Activated CD4-positive, alpha-beta memory T cell treated with anti-CD3 and anti-CD28 coated beads, Interleukin-2, amount 10 ng/mL, durations not matched to agents 7 days and 5 days (primary cell): ENCODE measurements at regions not wholly inside any gene's neighbourhood (a gene's known extent, or its start where the extent isn't known, plus 50 kb on each side); places are given as distances from the start of the nearest gene placed in this dataset.

Experiments used
- CTCF ChIA-PET: fragments of 350-600 bp; sonication (Branson Sonifier 250); formaldehyde crosslinking; loops from one replicate; lab custom pipeline; 2021; ENCODE audit warnings: antibody characterized with exemption, inconsistent platforms; lab: Charles Lee
- POLR2A ChIA-PET: fragments of 350-600 bp; sonication (Branson Sonifier 250); formaldehyde crosslinking; loops from one replicate; lab custom pipeline; 2021; ENCODE audit warnings: antibody characterized with exemption; lab: Charles Lee
- DNase-seq: peaks from one replicate; pipeline ENCODE4 v3.0.0-alpha.2; 2020
- H3K27ac Mint-ChIP-seq: one replicate; pipeline ENCODE4 v1.8.0; 2021; ENCODE audit warnings: mild to moderate bottlenecking, mixed read lengths
- H3K27me3 Mint-ChIP-seq: one replicate; pipeline ENCODE4 v1.8.0; 2021; ENCODE audit warnings: mixed read lengths
- H3K36me3 Mint-ChIP-seq: one replicate; pipeline ENCODE4 v1.8.0; 2021; ENCODE audit warnings: low read depth, mixed read lengths
- H3K4me1 Mint-ChIP-seq: one replicate; pipeline ENCODE4 v1.8.0; 2021; ENCODE audit warnings: mixed read lengths
- H3K4me3 Mint-ChIP-seq: one replicate; pipeline ENCODE4 v1.8.0; 2021; ENCODE audit warnings: mild to moderate bottlenecking, mixed read lengths
- H3K9me3 Mint-ChIP-seq: one replicate; pipeline ENCODE4 v1.8.0; 2021; ENCODE audit warnings: mixed read lengths

DNA sequence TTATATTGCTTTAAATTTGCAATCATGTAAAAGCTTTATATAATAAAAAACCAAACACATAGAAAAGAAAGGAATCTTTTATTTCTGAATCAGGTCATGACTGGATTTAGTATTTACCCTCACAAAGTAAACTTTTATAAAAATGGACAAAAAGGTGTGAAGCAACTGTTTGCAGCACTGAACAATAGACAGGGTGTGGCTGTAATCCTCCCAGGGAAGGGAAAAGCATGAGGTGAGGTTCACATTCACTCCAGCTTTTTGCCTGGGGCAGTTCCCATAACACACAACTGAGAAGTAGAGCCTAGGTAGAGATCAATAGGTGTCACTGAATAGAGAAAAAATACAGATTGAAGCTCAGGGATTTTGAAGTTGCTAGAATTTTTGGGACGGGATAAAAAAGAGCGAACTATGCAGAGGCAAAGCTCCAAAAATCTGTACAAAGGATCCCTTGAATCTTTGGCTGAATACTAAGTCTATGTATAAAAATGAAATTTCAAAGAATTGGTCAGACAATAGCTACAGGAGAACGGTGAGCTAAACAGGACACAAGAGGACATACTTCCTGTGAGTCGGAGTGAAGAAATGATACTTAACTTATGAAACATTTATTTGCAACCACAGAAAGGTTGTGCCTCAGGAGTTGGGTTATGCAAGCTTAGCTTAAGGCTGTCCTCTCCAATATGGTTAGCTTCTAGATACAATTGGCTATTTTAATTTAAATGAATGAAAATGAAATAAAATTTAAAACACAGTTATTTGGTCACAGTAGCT, 162.0 kb upstream of the ZP4 start:
- ChIA-PET CTCF (interaction anchor here (0.6 kb wide), 1 partner anchor 751 kb away, joined by 3 read pairs; no protein-coding TSS in a partner anchor), POLR2A (no interaction called here)
- no peak overlapping the region for H3K4me3 Mint-ChIP-seq
- H3K27ac Mint-ChIP-seq: no peak overlapping the region
- no peaks in the 10 kb centered on the region for H3K4me1 Mint-ChIP-seq
- no peaks in the 10 kb centered on the region for H3K36me3 Mint-ChIP-seq
- H3K9me3 Mint-ChIP-seq: peaks cover 5% of the 10 kb centered on the region
- H3K27me3 Mint-ChIP-seq: no peaks in the 10 kb centered on the region
- no peak for DNase-seq

DNA sequence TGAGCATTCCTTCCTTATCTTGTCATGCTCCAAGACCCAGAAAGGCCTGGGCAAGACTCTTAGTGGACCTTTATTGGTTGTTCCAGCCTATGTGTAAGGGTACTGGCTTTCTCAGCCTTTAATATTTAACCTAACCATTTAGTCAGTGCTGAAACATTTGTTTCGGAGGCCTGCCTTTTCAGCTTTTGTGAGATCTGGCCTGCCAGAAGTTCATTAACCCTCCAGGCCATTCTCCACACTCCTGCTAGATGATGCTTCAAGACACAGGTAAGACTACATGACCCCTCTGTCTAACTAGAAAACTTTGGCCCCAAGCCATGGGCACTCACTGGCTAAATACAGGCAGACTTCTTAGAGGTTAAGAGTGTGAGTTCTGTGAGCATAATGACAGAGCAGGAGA, 138.4 kb upstream of the ZP4 start:
- DNase-seq: no peak
- no peaks in the 10 kb centered on the region for H3K36me3 Mint-ChIP-seq

DNA sequence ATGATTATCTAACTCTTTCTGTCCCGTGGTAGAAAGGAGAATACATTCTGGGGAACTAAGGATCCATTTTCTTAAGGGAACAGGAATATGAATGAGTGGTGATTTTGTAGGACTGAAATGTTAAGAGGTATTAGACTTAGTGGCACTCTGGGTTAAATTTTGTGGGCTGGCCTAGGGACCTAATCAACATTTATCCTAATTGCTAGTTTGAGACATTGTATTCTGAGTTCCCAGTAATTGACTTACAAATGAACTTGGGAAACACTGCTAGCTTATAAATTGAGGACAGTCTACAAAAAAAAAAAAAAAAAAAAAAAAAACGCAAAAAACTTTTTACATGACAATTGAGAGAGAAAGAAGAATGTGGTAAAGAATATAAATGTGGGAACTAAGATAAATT, 136.6 kb upstream of the ZP4 start:
- Mint-ChIP-seq H3K4me3 (no peak overlapping the region), H3K9me3 (peaks cover 10% of the 10 kb centered on the region), H3K4me1 (no peaks in the 10 kb centered on the region), H3K27me3 (no peaks in the 10 kb centered on the region), H3K27ac (no peak overlapping the region), H3K36me3 (no peaks in the 10 kb centered on the region)
- POLR2A ChIA-PET: no interaction called here
- no peak for DNase-seq
- CTCF ChIA-PET: no interaction called here

More for the DNA sequence above, 138.4 kb upstream of the ZP4 start:
- Mint-ChIP-seq H3K4me3 (no peak overlapping the region), H3K4me1 (no peaks in the 10 kb centered on the region), H3K9me3 (peaks cover 20% of the 10 kb centered on the region), H3K27me3 (no peaks in the 10 kb centered on the region), H3K27ac (no peak overlapping the region)
- CTCF ChIA-PET: no interaction called here
- POLR2A ChIA-PET: no interaction called here

DNA sequence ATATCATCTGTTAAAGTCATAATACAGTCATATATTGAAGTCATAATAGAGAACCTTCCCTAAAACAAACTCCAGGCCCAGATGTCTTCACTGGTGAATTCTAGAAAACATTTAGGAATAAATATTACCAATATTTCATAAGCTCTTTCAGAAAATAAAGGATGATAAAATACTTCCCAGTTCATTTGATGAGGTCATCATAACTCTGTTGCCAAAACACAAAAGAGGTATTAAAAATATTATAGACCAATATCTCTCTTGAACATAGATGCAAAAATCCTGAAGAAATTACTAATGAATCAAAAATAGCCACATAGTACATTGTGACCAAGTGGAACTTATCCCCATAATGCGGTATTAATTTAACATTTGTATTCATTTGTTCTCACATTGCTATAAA, 132.4 kb upstream of the ZP4 start:
- H3K9me3 Mint-ChIP-seq: peaks cover 2% of the 10 kb centered on the region
- DNase-seq: no peak
- POLR2A ChIA-PET: no interaction called here
- H3K27me3 Mint-ChIP-seq: no peaks in the 10 kb centered on the region
- no peak overlapping the region for H3K27ac Mint-ChIP-seq
- H3K4me1 Mint-ChIP-seq: no peaks in the 10 kb centered on the region
- no peak overlapping the region for H3K4me3 Mint-ChIP-seq
- CTCF ChIA-PET: no interaction called here
- H3K36me3 Mint-ChIP-seq: no peaks in the 10 kb centered on the region

DNA sequence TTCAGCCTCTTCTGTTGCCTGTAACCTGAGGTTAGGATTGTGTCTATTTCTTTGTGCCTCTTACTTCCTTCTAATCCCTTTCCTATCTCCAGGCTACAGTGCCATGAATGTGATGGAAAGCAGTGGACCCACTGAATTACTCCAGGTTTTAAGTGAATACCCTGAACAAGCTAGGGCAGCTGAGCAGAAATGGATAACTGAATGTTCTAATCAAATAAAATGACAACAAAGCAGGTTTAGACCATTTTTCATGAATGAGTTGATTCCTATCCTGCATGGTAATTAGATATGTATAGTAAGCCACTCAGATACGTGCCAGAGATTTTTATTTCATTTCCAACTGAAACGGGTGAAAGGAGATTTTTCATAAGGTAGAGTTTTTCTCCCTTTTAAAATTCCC, 127.5 kb upstream of the ZP4 start:
- ChIA-PET CTCF (no interaction called here), POLR2A (no interaction called here)
- Mint-ChIP-seq H3K27ac (no peak overlapping the region), H3K9me3 (peaks cover 7% of the 10 kb centered on the region), H3K27me3 (no peaks in the 10 kb centered on the region), H3K4me1 (no peaks in the 10 kb centered on the region), H3K4me3 (no peak overlapping the region), H3K36me3 (no peaks in the 10 kb centered on the region)
- no peak for DNase-seq

DNA sequence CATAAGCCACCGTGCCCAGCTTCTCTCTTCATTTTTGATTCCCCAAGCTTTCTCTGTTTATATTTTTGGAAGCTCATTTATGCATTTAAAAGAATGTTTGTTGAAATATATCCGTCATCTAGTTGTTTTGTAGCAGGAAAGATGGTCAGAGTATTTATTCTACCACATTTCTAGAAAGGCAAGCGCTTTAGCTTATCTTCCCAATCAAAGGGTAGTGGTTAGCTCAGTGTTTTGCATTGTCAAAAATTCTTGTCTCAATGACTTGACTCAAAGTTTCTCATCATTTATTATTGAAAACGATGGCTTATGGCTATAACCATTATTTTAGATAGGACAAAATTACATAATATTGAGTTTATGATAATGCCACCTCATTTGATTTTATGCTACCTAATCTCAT, 116.1 kb upstream of the ZP4 start:
- POLR2A ChIA-PET: no interaction called here
- H3K9me3 Mint-ChIP-seq: peaks cover under 1% of the 10 kb centered on the region
- DNase-seq: no peak
- no peaks in the 10 kb centered on the region for H3K4me1 Mint-ChIP-seq
- H3K4me3 Mint-ChIP-seq: no peak overlapping the region
- CTCF ChIA-PET: no interaction called here
- no peaks in the 10 kb centered on the region for H3K36me3 Mint-ChIP-seq
- H3K27ac Mint-ChIP-seq: no peak overlapping the region
- H3K27me3 Mint-ChIP-seq: no peaks in the 10 kb centered on the region

DNA sequence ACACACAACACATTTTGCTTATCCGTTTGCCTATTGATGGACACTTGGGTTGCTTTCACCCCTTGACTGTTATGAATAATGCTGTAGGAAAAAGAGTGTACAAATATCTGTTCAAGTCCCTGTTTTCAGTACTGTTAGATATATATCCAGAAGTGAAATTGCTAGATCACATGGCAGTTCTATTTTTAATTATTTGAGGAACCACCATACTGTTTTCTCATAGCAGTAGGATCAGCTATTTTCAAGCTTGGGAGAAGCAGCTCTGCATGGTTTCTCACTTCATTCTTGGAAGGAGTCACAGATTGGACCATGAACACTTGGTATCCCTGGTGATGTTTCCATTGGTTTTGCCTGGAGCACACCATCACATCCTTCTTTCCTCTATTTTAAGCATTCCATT, 114.4 kb upstream of the ZP4 start:
- POLR2A ChIA-PET: no interaction called here
- Mint-ChIP-seq H3K36me3 (no peaks in the 10 kb centered on the region), H3K4me1 (no peaks in the 10 kb centered on the region), H3K27ac (no peak overlapping the region), H3K4me3 (no peak overlapping the region), H3K27me3 (no peaks in the 10 kb centered on the region), H3K9me3 (no peaks in the 10 kb centered on the region)
- CTCF ChIA-PET: no interaction called here
- DNase-seq: no peak

DNA sequence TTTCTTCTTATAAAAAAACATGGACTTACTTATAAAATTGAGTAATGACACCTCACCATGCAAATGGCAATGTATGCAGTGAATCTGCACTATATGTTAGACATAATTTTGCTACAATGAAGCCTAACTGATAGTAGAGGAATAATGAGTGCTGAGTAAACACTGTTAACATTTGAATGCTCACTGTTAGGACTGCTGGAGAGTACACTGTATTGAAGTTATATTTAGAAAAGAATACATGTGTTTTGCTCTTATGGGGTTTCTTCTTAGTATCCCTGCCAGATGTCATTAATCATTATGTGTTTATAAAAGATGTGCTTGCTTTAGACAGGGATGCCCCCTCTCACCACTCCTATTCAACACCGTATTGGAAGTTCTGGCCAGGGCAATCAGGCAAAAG, 111.1 kb upstream of the ZP4 start:
- Mint-ChIP-seq H3K4me3 (no peak overlapping the region), H3K27ac (no peak overlapping the region), H3K9me3 (no peaks in the 10 kb centered on the region), H3K36me3 (no peaks in the 10 kb centered on the region), H3K27me3 (no peaks in the 10 kb centered on the region), H3K4me1 (no peaks in the 10 kb centered on the region)
- ChIA-PET CTCF (no interaction called here), POLR2A (no interaction called here)
- DNase-seq: no peak

DNA sequence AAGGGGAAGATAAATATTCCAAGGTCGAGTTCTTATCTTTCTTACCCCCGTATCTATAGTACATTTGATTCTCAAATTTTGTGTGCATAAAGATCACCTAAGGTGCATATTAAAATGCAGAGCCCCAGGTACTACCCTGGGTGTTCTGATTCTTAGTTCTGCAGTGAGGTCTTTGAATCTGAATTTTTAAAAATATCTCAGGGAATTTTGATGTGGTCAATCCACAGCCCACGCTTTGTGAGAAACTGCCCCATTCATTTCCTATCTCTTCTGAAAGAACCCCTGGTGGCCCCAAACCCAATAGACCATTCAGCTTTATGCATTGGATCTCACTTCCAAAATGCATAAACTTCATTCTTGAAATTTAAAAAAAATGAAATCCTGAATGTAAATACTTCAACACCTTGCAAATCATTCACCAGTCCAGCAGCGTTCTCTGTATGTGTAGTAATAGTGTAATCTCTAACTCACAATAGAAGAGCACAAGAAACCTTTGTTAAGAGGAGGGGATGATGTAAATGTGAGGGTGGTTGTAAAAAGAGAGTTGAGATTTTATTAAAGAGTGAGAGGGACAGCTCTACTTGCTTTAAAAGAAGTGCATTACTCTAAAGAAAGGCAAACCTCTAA, 108.8 kb upstream of the ZP4 start:
- Mint-ChIP-seq H3K4me1 (no peaks in the 10 kb centered on the region), H3K27me3 (no peaks in the 10 kb centered on the region), H3K4me3 (no peak overlapping the region), H3K36me3 (no peaks in the 10 kb centered on the region), H3K9me3 (no peaks in the 10 kb centered on the region), H3K27ac (no peak overlapping the region)
- CTCF ChIA-PET: no interaction called here
- no peak for DNase-seq
- POLR2A ChIA-PET: no interaction called here

DNA sequence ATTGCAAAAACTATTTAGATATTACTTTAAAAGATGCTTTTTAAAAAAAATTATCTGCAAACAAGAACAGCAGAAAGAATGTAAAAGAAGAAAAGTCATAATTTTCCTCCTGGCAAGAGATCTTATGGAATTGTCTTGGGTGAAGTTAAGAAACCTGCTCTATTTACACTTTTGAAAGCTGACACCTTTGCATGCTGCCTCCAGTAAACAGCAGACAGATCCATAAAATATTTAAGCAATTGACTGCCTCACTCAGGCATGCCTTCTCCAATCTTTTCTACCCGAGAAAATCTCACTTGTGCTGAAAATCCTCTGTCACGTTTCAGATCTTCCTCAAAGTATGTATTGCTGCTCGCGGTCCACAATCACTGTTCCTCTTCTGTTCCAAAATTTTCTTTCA, 107.9 kb upstream of the ZP4 start:
- no peak overlapping the region for H3K27ac Mint-ChIP-seq
- no peak overlapping the region for H3K4me3 Mint-ChIP-seq
- ChIA-PET POLR2A (no interaction called here), CTCF (no interaction called here)
- no peaks in the 10 kb centered on the region for H3K27me3 Mint-ChIP-seq
- no peaks in the 10 kb centered on the region for H3K36me3 Mint-ChIP-seq
- H3K4me1 Mint-ChIP-seq: no peaks in the 10 kb centered on the region
- no peak for DNase-seq
- no peaks in the 10 kb centered on the region for H3K9me3 Mint-ChIP-seq

DNA sequence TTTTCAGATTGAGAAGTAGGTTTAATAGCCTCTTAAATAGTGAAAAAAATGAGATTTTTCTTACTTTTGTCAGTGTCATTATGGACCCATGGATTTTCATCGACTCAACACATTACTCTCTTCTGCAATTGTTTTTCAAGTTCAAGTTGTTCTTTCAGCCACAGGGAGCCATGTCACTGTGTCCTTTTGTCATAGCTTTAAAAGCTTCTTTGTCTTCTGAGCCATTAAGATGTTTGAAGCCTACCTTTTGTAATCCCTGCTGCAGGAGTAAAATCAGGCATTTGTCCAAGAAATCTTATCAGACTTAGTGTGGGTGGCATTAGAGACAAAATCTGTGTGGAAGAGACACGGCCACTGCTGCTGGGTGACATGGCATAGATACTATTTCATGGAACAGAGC, 92.8 kb upstream of the ZP4 start:
- DNase-seq: no peak
- ChIA-PET POLR2A (no interaction called here), CTCF (no interaction called here)
- Mint-ChIP-seq H3K36me3 (no peaks in the 10 kb centered on the region), H3K4me3 (no peak overlapping the region), H3K27me3 (no peaks in the 10 kb centered on the region), H3K4me1 (no peaks in the 10 kb centered on the region), H3K27ac (no peak overlapping the region), H3K9me3 (peaks cover 3% of the 10 kb centered on the region)

DNA sequence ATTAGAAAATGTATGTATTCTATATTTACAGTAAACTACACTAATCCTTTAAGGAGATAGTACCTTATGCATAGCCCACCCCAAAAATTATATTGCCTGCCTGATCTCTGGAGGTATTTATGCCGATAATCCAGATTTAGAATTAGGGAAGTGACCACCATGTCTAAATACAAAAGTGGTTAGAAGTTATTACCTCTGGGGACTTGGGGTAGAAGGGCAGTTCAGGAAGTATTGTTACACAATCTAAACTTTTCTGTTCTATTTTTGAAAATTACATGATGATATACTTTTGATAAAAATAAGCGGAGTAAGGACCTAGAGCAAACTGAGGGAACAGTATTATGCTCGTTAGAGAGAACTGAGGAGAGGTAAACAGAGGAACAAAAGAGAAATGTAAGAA, 90.5 kb upstream of the ZP4 start:
- no peaks in the 10 kb centered on the region for H3K27me3 Mint-ChIP-seq
- ChIA-PET CTCF (no interaction called here), POLR2A (no interaction called here)
- H3K27ac Mint-ChIP-seq: no peak overlapping the region
- H3K4me3 Mint-ChIP-seq: no peak overlapping the region
- H3K36me3 Mint-ChIP-seq: no peaks in the 10 kb centered on the region
- no peak for DNase-seq
- peaks cover 3% of the 10 kb centered on the region for H3K9me3 Mint-ChIP-seq
- H3K4me1 Mint-ChIP-seq: no peaks in the 10 kb centered on the region

DNA sequence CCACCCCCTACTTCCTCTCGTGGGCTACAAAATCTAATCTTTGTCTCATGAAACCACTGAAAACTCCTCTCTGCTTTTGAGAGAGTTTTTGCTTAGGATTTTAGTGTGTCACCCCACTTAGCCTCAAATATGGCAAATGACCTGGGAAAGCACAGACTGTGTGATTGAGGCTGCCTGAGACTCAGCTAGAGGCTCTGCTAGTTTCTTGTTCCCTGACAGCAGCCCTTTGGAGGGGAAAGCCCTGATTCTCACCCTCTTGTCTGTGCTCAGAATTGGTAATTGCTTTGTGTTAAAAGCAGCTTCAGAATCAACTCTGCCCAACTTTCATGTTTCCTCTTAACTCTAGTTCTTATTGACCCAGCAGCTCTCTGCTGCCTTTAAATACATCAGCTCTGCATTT, 85.6 kb upstream of the ZP4 start:
- Mint-ChIP-seq H3K36me3 (no peaks in the 10 kb centered on the region), H3K9me3 (no peaks in the 10 kb centered on the region), H3K27me3 (no peaks in the 10 kb centered on the region), H3K4me1 (no peaks in the 10 kb centered on the region), H3K4me3 (no peak overlapping the region), H3K27ac (no peak overlapping the region)
- DNase-seq: no peak
- POLR2A ChIA-PET: no interaction called here
- CTCF ChIA-PET: no interaction called here

DNA sequence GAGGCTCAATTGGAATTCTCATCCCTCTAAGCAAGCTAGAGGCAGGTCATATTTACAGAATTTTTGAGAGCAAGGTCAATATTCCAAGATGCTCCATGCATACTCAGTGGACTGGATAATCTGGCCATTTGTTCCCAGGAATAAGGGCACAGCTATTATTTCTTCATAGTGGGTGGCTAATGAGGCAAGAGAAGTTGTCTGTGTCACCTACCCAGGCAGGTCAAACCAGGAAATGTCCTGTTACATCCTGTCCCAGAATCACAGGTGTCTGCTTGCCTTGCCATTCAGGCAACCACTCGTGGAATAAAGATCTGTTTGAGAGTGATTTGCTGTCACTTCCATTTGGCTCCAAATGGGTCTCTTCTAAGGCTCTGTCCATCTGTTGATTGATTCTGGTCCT, 85.2 kb upstream of the ZP4 start:
- Mint-ChIP-seq H3K27me3 (no peaks in the 10 kb centered on the region), H3K4me1 (no peaks in the 10 kb centered on the region), H3K9me3 (no peaks in the 10 kb centered on the region), H3K36me3 (no peaks in the 10 kb centered on the region), H3K27ac (no peak overlapping the region), H3K4me3 (no peak overlapping the region)
- CTCF ChIA-PET: no interaction called here
- DNase-seq: no peak
- POLR2A ChIA-PET: no interaction called here
